Lower leg skin (tissue), 3 donors: ENCODE measurements at regions not wholly inside any gene's neighbourhood (a gene's known extent, or its start where the extent isn't known, plus 50 kb on each side); places are given as distances from the start of the nearest gene placed in this dataset.

ENCODE experiments used
- CTCF ChIP-seq, 3 donors: fragments of 450-650 bp; IDR thresholded peaks; one replicate each; pipeline ENCODE4 v1.5.1; 2016; ENCODE audit warnings: antibody characterized with exemption in 3 of 3, mild to moderate bottlenecking in 3 of 3, moderate library complexity in 2 of 3
- POLR2A ChIP-seq, 2 donors: fragments of 450-650 bp; IDR thresholded peaks; one replicate each; pipeline ENCODE4 v1.6.1; 2016 to 2017; ENCODE audit warnings: antibody characterized with exemption in 2 of 2, mild to moderate bottlenecking in 1 of 2, moderate library complexity in 1 of 2

- TF ChIP-seq CTCF (IDR thresholded peaks at IDR 0.05) (no peak), POLR2A (IDR thresholded peaks at IDR 0.05) (no peak)
Measured at GRCh38 chr13:62194371-62194770, 778.7 kb upstream of the PCDH20 start.
